Inferior parietal cortex (tissue), 1 donor: ENCODE measurements at regions not wholly inside any gene's neighbourhood (a gene's known extent, or its start where the extent isn't known, plus 50 kb on each side); places are given as distances from the start of the nearest gene placed in this dataset.

Experiments used
- DNase-seq: peaks from one replicate; pipeline ENCODE4 v3.0.0-alpha.2; 2016; ENCODE audit errors: extremely low spot score

DNA sequence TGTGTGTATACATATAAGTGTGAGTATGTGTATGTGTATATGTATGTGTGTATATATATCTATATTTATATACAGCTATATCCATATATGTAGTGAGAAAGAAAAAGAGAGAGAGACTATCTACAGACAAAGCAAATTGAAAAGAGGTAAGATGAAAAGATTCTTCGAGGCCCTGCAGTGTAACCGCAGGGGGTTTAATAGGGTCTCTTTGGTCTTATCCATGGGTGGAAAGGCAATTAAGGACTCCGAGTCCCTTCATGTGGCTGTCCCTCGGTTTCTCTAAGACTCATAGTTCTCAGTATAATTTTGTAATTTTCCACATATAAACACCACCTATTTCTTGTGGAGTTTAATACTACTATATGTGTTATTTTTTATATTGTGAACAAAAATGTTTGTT is 50.6 kb upstream of the JAZF1 start:
- DNase-seq = no peak

GRCh38 chr7:28236560-28236959 is 56.0 kb upstream of the JAZF1 start:
- DNase-seq = no peak

- no peak for DNase-seq
Observed at GRCh38 chr7:28237363-28237762, 56.8 kb upstream of the JAZF1 start.

GRCh38 chr7:28239823-28240204 is 59.2 kb upstream of the JAZF1 start:
- DNase-seq = no peak

GRCh38 chr7:28240481-28240880 is 59.9 kb upstream of the JAZF1 start:
- DNase-seq = no peak

DNA sequence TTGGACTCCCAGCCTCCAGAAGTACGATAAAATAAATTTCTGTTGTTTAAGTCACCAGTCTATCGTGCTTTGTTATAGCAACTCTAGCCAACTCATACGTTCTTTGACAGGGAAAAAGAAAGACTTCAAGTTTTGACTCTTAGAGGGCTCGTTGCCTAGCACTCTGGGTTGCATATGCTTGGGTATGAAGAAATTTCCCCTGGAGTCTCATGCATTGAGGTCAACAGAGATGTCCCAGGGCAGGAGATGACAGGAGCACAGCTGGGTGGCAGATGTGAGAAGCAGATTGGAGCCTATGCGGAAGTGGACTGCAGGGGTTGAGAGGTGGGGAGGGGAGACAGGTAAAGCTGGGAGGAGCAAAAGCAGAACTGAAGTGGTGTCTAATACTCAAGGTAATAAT is 63.3 kb upstream of the JAZF1 start:
- no peak for DNase-seq

- DNase-seq = no peak
Observed at GRCh38 chr7:28245123-28245878, 64.7 kb upstream of the JAZF1 start.

DNA sequence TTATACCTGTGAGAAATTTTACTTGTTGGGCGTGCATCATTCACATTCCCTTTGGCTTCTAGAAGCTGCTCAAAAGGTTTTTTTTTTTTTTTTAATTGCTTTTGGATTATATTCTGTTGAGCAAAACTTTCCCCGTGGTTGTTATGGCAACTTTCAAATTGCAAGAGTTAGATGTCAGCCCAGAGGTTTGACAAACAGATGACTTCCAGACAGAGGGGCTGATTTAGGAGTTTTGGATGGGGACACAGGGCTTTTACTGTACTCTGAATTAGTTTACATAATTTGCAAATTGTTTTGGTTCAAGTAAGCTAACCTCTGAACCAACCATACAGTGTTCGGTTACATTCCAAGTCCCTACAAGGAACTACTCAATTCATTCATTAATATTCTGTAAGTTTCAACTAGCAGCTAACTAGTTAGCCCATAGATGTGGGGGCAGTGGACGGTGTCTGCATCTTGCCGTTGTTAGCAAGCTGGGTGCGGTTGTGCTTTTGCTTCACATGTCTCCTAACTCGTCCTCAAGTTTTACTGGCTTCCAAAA is 66.4 kb upstream of the JAZF1 start:
- DNase-seq = no peak

DNA sequence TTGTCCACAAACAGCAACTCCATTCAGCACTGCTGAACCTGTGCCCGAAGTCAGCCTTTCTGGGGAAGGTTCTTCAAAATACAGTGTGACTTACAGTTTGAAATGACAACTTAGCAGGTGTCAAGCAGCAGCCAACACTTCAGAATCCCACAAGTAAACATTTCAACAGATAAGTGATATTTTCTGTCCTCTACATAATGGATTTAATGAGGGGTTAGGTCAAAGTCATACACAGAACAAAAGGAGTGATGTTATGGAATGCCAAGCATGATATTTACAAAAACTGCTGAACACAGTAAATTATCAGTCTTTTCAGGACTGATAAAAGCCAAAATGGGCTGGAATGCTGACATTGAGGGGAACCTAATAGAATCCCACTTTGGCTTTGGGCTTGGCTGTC is 77.6 kb upstream of the JAZF1 start:
- no peak for DNase-seq

GRCh38 chr7:28260969-28261368 is 80.4 kb upstream of the JAZF1 start:
- no peak for DNase-seq

DNA sequence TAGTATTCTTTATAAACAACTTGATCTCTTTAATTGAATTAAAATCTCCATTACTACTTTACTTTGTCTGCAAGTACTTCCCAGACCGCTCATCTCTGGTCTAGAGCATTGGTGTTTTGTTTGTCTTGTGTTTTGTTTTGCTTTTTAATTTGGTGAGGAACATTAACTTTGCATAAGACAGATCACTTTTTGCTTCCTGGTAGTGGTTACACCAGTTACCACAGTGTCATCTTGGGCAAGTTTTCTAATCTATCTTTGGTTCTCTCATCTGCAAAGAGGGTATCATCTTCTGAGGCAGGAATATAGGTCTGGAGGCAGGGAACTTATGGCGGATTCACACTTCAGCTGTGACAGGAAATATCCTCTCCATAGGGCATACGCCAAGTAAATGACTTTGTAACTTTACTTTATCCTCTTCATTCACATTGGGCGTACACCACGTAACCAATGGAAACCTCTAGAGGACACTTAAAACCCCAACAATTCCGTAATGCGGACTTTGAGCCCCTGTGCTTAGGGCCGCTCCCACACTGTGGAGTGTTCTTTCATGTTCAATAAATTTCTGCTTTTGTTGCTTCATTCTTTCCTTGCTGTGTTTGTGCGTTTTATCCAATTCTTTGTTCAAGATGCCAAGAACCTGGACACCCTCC is 83.2 kb upstream of the JAZF1 start:
- no peak for DNase-seq

- DNase-seq = no peak
Observed at GRCh38 chr7:28266402-28266801, 85.8 kb upstream of the JAZF1 start.

GRCh38 chr7:28267012-28267411 is 86.4 kb upstream of the JAZF1 start:
- no peak for DNase-seq

GRCh38 chr7:28269700-28270361 is 89.2 kb upstream of the JAZF1 start:
- DNase-seq = no peak

- DNase-seq = no peak
Observed at GRCh38 chr7:28270536-28270935, 89.9 kb upstream of the JAZF1 start.

GRCh38 chr7:28272461-28272877 is 91.9 kb upstream of the JAZF1 start:
- DNase-seq = peak; percentile 74

GRCh38 chr7:28276298-28276697 is 95.7 kb upstream of the JAZF1 start:
- no peak for DNase-seq

GRCh38 chr7:28277364-28277763 is 96.8 kb upstream of the JAZF1 start:
- DNase-seq = no peak

DNA sequence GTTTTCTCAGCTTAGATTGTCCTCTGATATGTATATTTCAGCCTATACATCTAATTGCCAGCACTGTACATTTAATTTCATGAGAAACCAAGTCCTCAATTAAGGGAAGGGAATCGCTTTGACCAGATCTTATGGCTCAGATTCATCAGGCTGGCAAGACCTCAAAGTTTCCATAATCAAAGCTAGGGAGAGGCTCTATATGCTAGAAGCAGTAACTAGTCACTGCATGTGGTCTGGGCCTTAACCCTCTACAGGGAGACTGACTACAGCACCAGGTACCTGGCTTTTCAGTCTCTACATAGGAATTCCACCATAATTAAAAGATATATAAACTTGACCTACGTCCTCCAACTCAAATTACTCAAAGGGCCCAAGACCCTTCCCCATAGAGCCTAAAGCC is 97.4 kb upstream of the JAZF1 start:
- DNase-seq = no peak

DNA sequence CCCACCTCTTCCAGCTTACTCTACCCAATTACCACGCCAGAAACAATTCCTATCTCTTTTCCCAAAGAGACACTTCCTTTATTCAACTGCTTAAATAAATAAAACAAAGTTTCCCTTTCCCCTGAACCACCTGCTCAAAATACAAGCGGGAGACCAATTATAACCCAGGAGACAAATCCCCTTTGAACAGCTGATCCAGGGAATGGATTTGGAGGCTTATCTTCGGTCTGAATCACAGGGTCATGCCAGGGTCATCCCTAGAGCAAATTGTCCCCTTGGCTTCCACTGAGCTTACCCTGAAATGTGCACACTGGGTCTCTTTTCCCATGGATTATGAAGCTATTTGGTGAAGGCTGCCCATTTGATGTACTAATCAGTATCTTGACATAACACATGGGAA is 99.9 kb upstream of the JAZF1 start:
- no peak for DNase-seq

- DNase-seq = no peak
Observed at GRCh38 chr7:28290496-28290895, 109.9 kb upstream of the JAZF1 start.

DNA sequence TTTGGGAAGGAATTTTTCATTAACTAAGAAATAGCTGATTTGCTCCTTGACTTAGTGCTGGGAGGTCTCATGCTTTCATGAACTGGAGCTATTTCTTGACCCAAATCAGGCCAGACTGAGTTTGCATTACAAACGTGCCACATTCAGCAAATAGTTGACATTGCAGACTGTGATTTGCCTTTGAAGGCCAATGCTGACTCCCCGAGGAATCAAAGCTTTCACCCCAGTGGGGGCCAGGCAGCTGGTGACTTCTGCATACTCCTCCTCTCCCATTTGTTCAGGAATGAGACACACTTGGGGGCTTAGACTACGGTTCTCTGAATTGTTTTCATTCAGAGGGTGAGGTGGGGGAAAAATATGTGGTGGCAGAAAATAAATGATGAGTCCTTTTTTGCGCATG is 111.0 kb upstream of the JAZF1 start:
- no peak for DNase-seq
